Mesendoderm (in vitro differentiated cells): ENCODE measurements at regions not wholly inside any gene's neighbourhood (a gene's known extent, or its start where the extent isn't known, plus 50 kb on each side); places are given as distances from the start of the nearest gene placed in this dataset.
A peak's percentile ranks its signal among the peaks of the same experiment; 100 is the strongest.
"Not testable (repeated sequence)": the region's sequence is repeated elsewhere in the genome, so short reads cannot be mapped to it uniquely, and the experiment has no call there.

Source experiments
- DNase-seq: peaks from one replicate; pipeline ENCODE4 v3.0.0; 2013
- H2AK5ac ChIP-seq: 2 replicates; pipeline ENCODE4 v1.6.1; 2013; ENCODE audit warnings: low read length, inconsistent platforms
- H2BK120ac ChIP-seq: 2 replicates; pipeline ENCODE4 v1.6.1; 2013; ENCODE audit warnings: low read depth, mild to moderate bottlenecking, low read length, moderate library complexity, mixed read lengths
- H2BK15ac ChIP-seq: replicated peaks from 2 replicates; pipeline ENCODE4 v1.6.1; 2013; ENCODE audit warnings: low read depth, mild to moderate bottlenecking, moderate library complexity
- H2BK5ac ChIP-seq: 2 replicates; pipeline ENCODE4 v1.6.1; 2013; ENCODE audit warnings: low read length, inconsistent platforms
- H3K18ac ChIP-seq: 2 replicates; pipeline ENCODE4 v1.6.1; 2013; ENCODE audit warnings: mild to moderate bottlenecking, low read length, mixed read lengths
- H3K23ac ChIP-seq: one replicate; pipeline ENCODE4 v1.6.1; 2013; ENCODE audit warnings: low read length
- H3K27ac ChIP-seq: 2 replicates; pipeline ENCODE4 v1.5.1; 2013; ENCODE audit warnings: low read depth, mild to moderate bottlenecking, inconsistent platforms, low read length, moderate library complexity
- H3K27me3 ChIP-seq: 2 replicates; pipeline ENCODE4 v1.6.1; 2013; ENCODE audit warnings: low read length, control low read depth, mild to moderate bottlenecking, inconsistent platforms; ENCODE audit not compliant: insufficient read depth, poor library complexity
- H3K36me3 ChIP-seq: 2 replicates; pipeline ENCODE4 v1.6.1; 2013; ENCODE audit warnings: low read length, inconsistent platforms; ENCODE audit not compliant: control insufficient read depth, insufficient read depth
- H3K4ac ChIP-seq: one replicate; pipeline ENCODE4 v1.6.1; 2013; ENCODE audit warnings: low read depth, mild to moderate bottlenecking, low read length, moderate library complexity
- H3K4me1 ChIP-seq: 2 replicates; pipeline ENCODE4 v1.6.1; 2013; ENCODE audit warnings: low read depth, low read length, inconsistent platforms; ENCODE audit not compliant: control insufficient read depth
- H3K4me2 ChIP-seq: 2 replicates; pipeline ENCODE4 v1.6.1; 2013; ENCODE audit warnings: low read length
- H3K4me3 ChIP-seq: 2 replicates; pipeline ENCODE4 v1.5.1; 2013; ENCODE audit warnings: mild to moderate bottlenecking, low read length
- H3K56ac ChIP-seq: one replicate; pipeline ENCODE4 v1.6.1; 2013; ENCODE audit warnings: low read length
- H3K79me1 ChIP-seq: 2 replicates; pipeline ENCODE4 v1.6.1; 2013; ENCODE audit warnings: low read length, inconsistent platforms
- H3K79me2 ChIP-seq: 2 replicates; pipeline ENCODE4 v1.6.1; 2013; ENCODE audit warnings: mild to moderate bottlenecking, low read length; ENCODE audit not compliant: control insufficient read depth, insufficient read depth
- H3K9ac ChIP-seq: 2 replicates; pipeline ENCODE4 v1.6.1; 2013; ENCODE audit warnings: low read length, inconsistent platforms
- H4K5ac ChIP-seq: one replicate; pipeline ENCODE4 v1.6.1; 2013; ENCODE audit warnings: low read length
- H4K8ac ChIP-seq: one replicate; pipeline ENCODE4 v1.6.1; 2013; ENCODE audit warnings: low read depth, mild to moderate bottlenecking, control low read depth, low read length, moderate library complexity
- WGBS: extraction: QIAGEN DNeasy Blood & Tissue Kit; methylation state at CpG from one replicate; pipeline ENCODE4 v1.1.7; 2013; ENCODE audit warnings: low lambda C conversion rate, missing lambda C conversion rate; ENCODE audit not compliant: insufficient coverage; ENCODE audit errors: extremely low coverage; 5-methylcytosine and 5-hydroxymethylcytosine counted together

DNA sequence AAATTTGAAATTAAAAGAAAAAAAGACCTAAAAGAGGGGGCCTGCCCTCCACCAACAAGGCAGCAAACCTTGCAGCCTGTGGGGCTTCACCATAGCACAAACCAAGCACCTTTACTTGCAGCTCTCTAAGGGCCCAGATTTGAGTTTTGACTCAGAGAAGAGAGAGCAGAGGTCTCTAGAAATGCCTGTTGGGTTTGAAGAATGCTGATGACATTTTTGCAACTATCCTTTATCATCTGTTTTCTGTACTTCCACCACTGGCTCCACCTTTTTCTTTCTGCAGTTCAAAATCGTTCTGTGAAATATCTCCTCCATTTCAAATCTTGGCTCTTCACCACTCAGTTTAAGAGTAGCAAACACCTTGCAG is 83.8 kb upstream of the HMGA2 start:
- Histone ChIP-seq H3K4me1 (peaks cover 3% of the 10 kb centered on the region), H3K9ac (no peak overlapping the region), H3K36me3 (no peaks in the 10 kb centered on the region), H3K23ac (no peak overlapping the region), H3K18ac (peak overlapping the region; percentile 57), H4K5ac (no peak overlapping the region), H2BK120ac (no peak overlapping the region), H3K56ac (peak overlapping the region; percentile 93), H3K4ac (no peak overlapping the region), H2AK5ac (no peak overlapping the region), H3K27me3 (no peaks in the 10 kb centered on the region), H3K27ac (peak overlapping the region; percentile 75), H4K8ac (peak overlapping the region; percentile 93), H3K4me3 (no peak overlapping the region), H2BK5ac (no peak overlapping the region), H3K79me1 (no peaks in the 10 kb centered on the region), H2BK15ac (no peak overlapping the region), H3K4me2 (no peak overlapping the region), H3K79me2 (no peaks in the 10 kb centered on the region)
- no CpG with 5 or more reads among the region's 1 CpG for WGBS
- DNase-seq, result peak; percentile 27

DNA sequence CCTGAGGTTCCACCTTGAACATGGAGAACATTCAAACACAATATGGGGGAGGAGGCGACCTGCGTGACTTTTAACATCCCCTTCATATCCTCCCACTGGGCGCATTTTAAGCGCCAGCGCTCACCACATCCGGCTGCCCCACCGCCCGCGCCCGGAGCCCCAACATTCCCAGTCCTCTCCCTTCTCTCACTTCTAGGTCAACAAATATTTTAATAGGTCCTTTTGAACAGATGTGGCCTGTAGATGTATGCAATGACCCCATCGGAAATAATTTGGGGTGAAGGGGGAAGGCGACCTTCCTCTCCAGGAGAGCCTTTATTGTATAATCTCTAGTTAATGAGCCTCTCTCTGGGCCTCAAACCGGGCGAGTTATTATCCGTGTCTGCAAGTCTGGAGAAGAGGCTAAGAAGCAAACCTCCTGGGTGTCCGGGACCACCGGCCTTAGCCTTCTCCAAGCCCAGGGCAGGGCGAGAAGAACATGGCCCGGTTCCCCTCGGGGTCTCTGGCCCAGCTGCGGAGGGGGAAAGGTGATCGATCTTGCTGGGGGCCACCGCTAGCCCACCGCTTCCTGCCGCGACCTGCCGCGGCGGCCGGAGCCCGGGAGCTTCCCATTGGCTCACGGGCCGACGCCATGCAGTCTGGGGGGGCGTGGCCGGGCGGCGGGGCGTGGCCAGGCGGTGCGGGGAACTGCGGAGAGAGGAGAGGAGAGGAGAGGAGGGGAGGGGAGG is 83.2 kb upstream of the HMGA2 start:
- no CpG with 5 or more reads among the region's 42 CpGs for WGBS
- no peak overlapping the region for H2BK15ac ChIP-seq
- peak overlapping the region; percentile 93 for H4K8ac ChIP-seq
- peak; percentile 95 for DNase-seq
- no peaks in the 10 kb centered on the region for H3K27me3 ChIP-seq
- no peak overlapping the region for H3K4ac ChIP-seq
- H3K23ac ChIP-seq, result no peak overlapping the region
- H2BK120ac ChIP-seq, result no peak overlapping the region
- H3K79me2 ChIP-seq, result no peaks in the 10 kb centered on the region
- H3K56ac ChIP-seq, result peak overlapping the region; percentile 93
- H3K36me3 ChIP-seq, result no peaks in the 10 kb centered on the region
- peak overlapping the region; percentile 63 for H2BK5ac ChIP-seq
- H3K79me1 ChIP-seq, result no peaks in the 10 kb centered on the region
- no peak overlapping the region for H2AK5ac ChIP-seq
- peak overlapping the region; percentile 57 for H3K18ac ChIP-seq
- H3K4me3 ChIP-seq, result peak overlapping the region; percentile 50
- peak overlapping the region; percentile 75 for H3K27ac ChIP-seq
- peaks cover 3% of the 10 kb centered on the region for H3K4me1 ChIP-seq
- peak overlapping the region; percentile 78 for H3K9ac ChIP-seq
- peak overlapping the region; percentile 87 for H3K4me2 ChIP-seq
- H4K5ac ChIP-seq, result no peak overlapping the region

DNA sequence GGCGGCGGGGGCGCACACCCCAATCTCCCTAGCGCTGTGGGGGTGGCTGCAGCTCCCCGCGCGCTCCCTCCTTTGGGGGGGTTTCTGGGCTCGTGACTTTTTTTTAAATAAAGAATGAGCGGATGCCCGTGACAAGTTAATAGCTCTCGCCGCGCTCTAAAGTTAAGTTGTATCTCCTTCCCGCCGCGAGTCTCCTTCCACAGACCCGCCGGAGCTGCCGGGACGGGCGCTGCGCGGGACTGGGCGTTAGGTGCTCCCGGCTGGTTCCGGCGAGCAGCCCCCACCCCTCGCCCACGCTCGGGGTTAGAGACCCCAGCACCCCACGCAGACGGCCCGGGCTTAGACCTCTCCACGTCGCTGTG is 82.6 kb upstream of the HMGA2 start:
- Histone ChIP-seq H2BK5ac (peak overlapping the region; percentile 47), H2BK120ac (peak overlapping the region; percentile 50), H3K4me3 (peak overlapping the region; percentile 60), H4K5ac (no peak overlapping the region), H3K79me1 (no peaks in the 10 kb centered on the region), H3K27me3 (no peaks in the 10 kb centered on the region), H3K79me2 (no peaks in the 10 kb centered on the region), H3K9ac (peak overlapping the region; percentile 88), H3K56ac (peak overlapping the region; percentile 98), H3K18ac (peak overlapping the region; percentile 71), H3K36me3 (no peaks in the 10 kb centered on the region), H3K4ac (peak overlapping the region; percentile 7), H3K23ac (no peak overlapping the region), H2AK5ac (no peak overlapping the region), H3K4me1 (peaks cover 3% of the 10 kb centered on the region), H2BK15ac (no peak overlapping the region), H3K4me2 (peak overlapping the region; percentile 87), H4K8ac (no peak overlapping the region), H3K27ac (peak overlapping the region; percentile 66)
- WGBS, result no CpG with 5 or more reads among the region's 35 CpGs
- DNase-seq, result peak; percentile 68

DNA sequence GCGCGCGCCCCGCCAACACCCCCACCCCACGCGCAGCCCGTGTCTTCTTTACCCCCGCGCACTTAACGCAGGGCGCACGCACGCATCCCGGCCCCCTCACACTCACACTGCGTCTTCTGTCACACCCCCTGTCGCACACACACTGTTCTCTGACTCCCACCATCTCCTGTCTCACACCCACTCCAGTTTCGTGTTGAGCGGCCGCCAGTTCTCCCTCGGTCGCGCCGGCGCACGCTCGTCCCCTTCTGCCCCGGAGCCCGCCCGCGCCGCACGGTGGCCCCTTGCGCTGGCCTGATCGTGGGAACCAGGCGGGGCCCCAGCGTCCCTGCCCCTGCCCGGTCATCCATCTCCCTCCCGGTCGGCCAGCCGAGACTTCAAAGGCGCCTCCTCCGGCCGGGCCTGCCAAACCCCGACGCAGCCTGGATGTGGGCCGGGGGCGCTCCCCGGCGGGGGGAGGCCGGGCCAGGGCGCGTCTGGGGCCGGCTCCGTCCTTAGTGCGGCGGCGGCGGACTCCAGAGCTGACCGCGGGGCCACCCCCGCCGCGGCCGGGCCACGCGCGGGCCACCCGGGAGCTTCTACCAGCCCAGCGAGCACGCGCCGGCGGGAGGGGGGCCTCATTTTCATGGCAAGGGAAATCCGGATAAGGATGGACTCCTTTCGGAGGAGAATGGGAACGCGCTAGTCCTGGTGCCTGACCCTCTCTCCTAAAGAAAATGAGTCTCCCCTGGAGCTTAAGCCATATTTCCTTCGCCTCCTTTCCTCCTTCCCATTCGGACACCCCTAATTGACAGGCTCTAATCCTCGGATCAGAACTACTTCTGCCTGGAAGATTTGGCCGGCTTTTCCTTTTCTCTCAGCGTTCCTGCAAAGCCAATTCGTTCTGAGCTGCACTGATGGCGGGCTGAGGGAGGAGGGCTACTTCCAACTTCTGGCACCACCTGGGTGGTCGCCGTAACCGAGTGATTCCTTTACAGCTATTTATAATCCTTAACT is 82.0 kb upstream of the HMGA2 start:
- peak overlapping the region; percentile 87 for H3K4me2 ChIP-seq
- no peak overlapping the region for H3K23ac ChIP-seq
- peak overlapping the region; percentile 98 for H3K56ac ChIP-seq
- peak overlapping the region; percentile 60 for H3K4me3 ChIP-seq
- no peaks in the 10 kb centered on the region for H3K36me3 ChIP-seq
- no peak overlapping the region for H4K8ac ChIP-seq
- H3K79me2 ChIP-seq, result no peaks in the 10 kb centered on the region
- no peak overlapping the region for H4K5ac ChIP-seq
- H2AK5ac ChIP-seq, result no peak overlapping the region
- peak overlapping the region; percentile 71 for H3K18ac ChIP-seq
- peak; percentile 89 for DNase-seq
- no CpG with 5 or more reads among the region's 87 CpGs for WGBS
- no peaks in the 10 kb centered on the region for H3K79me1 ChIP-seq
- H3K27ac ChIP-seq, result peak overlapping the region; percentile 66
- peak overlapping the region; percentile 47 for H2BK5ac ChIP-seq
- peaks cover 3% of the 10 kb centered on the region for H3K4me1 ChIP-seq
- H2BK15ac ChIP-seq, result peak overlapping the region; percentile 27
- H3K9ac ChIP-seq, result peak overlapping the region; percentile 88
- peak overlapping the region; percentile 7 for H3K4ac ChIP-seq
- no peaks in the 10 kb centered on the region for H3K27me3 ChIP-seq
- H2BK120ac ChIP-seq, result peak overlapping the region; percentile 50

DNA sequence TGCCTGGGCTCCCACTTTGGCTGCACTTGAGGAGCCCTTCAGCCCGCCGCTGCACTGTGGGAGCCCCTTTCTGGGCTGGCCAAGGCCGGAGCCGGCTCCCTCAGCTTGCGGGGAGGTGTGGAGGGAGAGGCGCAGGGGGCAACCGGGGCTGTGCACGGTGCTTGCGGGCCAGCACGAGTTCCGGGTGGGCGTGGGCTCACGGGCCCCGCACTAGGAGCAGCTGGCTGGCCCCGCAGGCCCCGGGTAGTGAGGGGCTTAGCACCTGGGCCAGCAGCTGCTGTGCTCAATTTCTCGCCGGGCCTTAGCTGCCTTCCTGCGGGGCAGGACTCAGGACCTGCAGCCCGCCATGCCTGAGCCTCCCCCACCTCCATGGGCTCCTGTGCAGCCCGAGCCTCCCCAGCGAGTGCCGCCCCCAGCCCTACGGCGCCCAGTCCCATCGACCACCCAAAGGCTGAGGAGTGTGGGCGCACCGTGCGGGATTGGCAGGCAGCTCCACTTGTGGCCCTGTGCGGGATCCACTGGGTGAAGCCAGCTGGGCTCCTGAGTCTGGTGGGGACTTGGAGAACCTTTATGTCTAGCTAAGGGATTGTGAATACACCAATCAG is 79.9 kb upstream of the HMGA2 start:
- not testable (repeated sequence) for H3K4me3 ChIP-seq, H3K18ac ChIP-seq, H3K27me3 ChIP-seq, H3K23ac ChIP-seq, H3K4me1 ChIP-seq, H3K56ac ChIP-seq, H3K36me3 ChIP-seq, H2BK120ac ChIP-seq, H4K8ac ChIP-seq, H3K79me1 ChIP-seq, DNase-seq, H3K27ac ChIP-seq, H2BK5ac ChIP-seq, H3K4me2 ChIP-seq, H3K9ac ChIP-seq, H3K4ac ChIP-seq, H3K79me2 ChIP-seq, H2BK15ac ChIP-seq, H2AK5ac ChIP-seq, H4K5ac ChIP-seq
- no CpG with 5 or more reads among the region's 30 CpGs for WGBS
